Panc1 (cell line): ENCODE measurements at regions not wholly inside any gene's neighbourhood (a gene's known extent, or its start where the extent isn't known, plus 50 kb on each side); places are given as distances from the start of the nearest gene placed in this dataset.

ENCODE experiments used
- ATAC-seq: fragments of 200-7000 bp; cut with Tn5 transposase; 2 replicates; pipeline ENCODE4 v1.9.1; 2020; ENCODE audit warnings: mild to moderate bottlenecking, moderate library complexity
- BruUV-seq: library from RNA; stranded (reverse); fragments of 400-500 nt; replicated peaks from 2 replicates; lab custom pipeline; 2021; lab: Mats Ljungman, UMichigan
- CTCF ChIA-PET: fragments of 300-600 bp; sonication (Branson Sonifier 250); formaldehyde crosslinking; loops from one replicate; lab custom pipeline; 2022; ENCODE audit warnings: antibody characterized with exemption; lab: Charles Lee
- POLR2A ChIA-PET: fragments of 300-600 bp; sonication (Branson Sonifier 250); formaldehyde crosslinking; loops from one replicate; lab custom pipeline; 2022; ENCODE audit warnings: antibody characterized with exemption; lab: Charles Lee
- DNase-seq: peaks from one replicate; pipeline ENCODE4 v3.0.0-alpha.2; 2010; ENCODE audit warnings: low read depth, low spot score
- H3K27ac ChIP-seq: 2 replicates; pipeline ENCODE4 v1.5.1; 2011; ENCODE audit warnings: mild to moderate bottlenecking, low read length, inconsistent platforms
- H3K27me3 ChIP-seq: fragments of 200-500 bp; sonication (Bioruptor generic); 2 replicates; pipeline ENCODE4 v1.6.0; 2014; ENCODE audit warnings: low read length, inconsistent platforms; ENCODE audit not compliant: control insufficient read depth, insufficient read depth
- H3K36me3 ChIP-seq: fragments of 200-500 bp; sonication (Bioruptor generic); 2 replicates; pipeline ENCODE4 v1.5.1; 2014; ENCODE audit warnings: inconsistent platforms, mild to moderate bottlenecking, low read length, moderate library complexity; ENCODE audit not compliant: control insufficient read depth, insufficient read depth
- H3K4me1 ChIP-seq: 2 replicates; pipeline ENCODE4 v1.5.1; 2011; ENCODE audit warnings: inconsistent platforms, mild to moderate bottlenecking, low read length, moderate library complexity; ENCODE audit not compliant: control insufficient read depth, insufficient read depth
- H3K4me3 ChIP-seq, 2 experiments: 2 replicates each; pipeline ENCODE4 v1.5.1; 2011 to 2012; ENCODE audit warnings: low read depth in 2 of 2, low read length in 2 of 2, mild to moderate bottlenecking in 2 of 2, inconsistent platforms in 1 of 2, moderate library complexity in 1 of 2
- H3K9me3 ChIP-seq: fragments of 200-500 bp; sonication (Bioruptor generic); 2 replicates; pipeline ENCODE4 v1.5.1; 2014; ENCODE audit warnings: low read depth, mild to moderate bottlenecking, inconsistent platforms, low read length, moderate library complexity; ENCODE audit not compliant: control insufficient read depth, insufficient read depth
- POLR2AphosphoS5 ChIP-seq: IDR thresholded peaks from 2 replicates; pipeline ENCODE4 v1.6.1; 2012; ENCODE audit warnings: mild to moderate bottlenecking, low read depth, low read length, moderate library complexity
- SIN3A ChIP-seq: IDR thresholded peaks from 2 replicates; pipeline ENCODE4 v1.6.1; 2012; ENCODE audit warnings: low read depth, mild to moderate bottlenecking, low read length, moderate library complexity, borderline replicate concordance; ENCODE audit not compliant: insufficient read depth
- TCF7L2 ChIP-seq: IDR thresholded peaks from 2 replicates; pipeline ENCODE4 v1.6.1; 2011; ENCODE audit warnings: mild to moderate bottlenecking, low read depth, low read length, inconsistent platforms
- in situ Hi-C: cut with HindIII; loops from 2 replicates; pipeline ENCODE4 v1.10.0; 2016; ENCODE audit warnings: low sequenced_read_pairs, low pct_unique_long_range_greater_than_20kb
- intact Hi-C: fragments of 100-400 bp; cut with micrococcal nuclease; formaldehyde crosslinking; loops from one replicate; pipeline ENCODE4 v1.10.0; 2022; ENCODE audit not compliant: unreplicated experiment
- TF ChIP-seq, protein P1 (sequence below): fragments of 450-650 bp; IDR thresholded peaks from 2 replicates; pipeline ENCODE4 v1.5.1; 2017; ENCODE audit warnings: mild to moderate bottlenecking
- TF ChIP-seq, protein P2 (sequence below), 2 experiments: IDR thresholded peaks; 2 replicates each; pipeline ENCODE4 v1.6.1; 2011 to 2012; ENCODE audit warnings: low read depth in 2 of 2, control low read depth in 1 of 2, low read length in 1 of 2, mild to moderate bottlenecking in 1 of 2, moderate library complexity in 1 of 2; ENCODE audit not compliant: insufficient read depth in 1 of 2

DNA sequence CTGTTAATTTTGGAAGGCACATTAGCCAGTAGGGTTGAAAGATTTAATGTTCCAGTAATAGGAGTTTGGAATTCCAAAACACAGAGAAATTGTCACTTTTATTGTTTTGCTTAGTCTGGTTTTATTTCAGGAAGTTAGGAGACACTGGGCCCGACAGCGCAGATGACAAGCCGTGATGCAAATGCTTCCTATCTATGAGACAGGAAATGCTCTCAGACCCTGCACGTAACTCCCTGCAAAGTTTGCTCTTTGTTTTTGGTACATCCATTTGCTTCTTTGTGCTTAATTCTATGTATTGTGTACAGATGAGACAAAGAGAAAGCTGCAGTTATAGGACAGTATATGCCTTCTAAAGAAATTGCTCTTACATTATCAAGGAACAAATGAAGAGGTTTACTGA is 201.6 kb upstream of the SGK1 start:
- DNase-seq (no peak), ATAC-seq (no peak)
- intact Hi-C loops = no loop called here
- Histone ChIP-seq H3K27ac (no peak overlapping the region), H3K27me3 (no peaks in the 10 kb centered on the region), H3K4me3 (no peak overlapping the region), H3K9me3 (no peaks in the 10 kb centered on the region), H3K4me1 (peaks cover 6% of the 10 kb centered on the region; the same call in 1 of the 2 replicates), H3K36me3 (no peaks in the 10 kb centered on the region)
- TF ChIP-seq SIN3A = no peak
- TF ChIP-seq, protein P1, sequence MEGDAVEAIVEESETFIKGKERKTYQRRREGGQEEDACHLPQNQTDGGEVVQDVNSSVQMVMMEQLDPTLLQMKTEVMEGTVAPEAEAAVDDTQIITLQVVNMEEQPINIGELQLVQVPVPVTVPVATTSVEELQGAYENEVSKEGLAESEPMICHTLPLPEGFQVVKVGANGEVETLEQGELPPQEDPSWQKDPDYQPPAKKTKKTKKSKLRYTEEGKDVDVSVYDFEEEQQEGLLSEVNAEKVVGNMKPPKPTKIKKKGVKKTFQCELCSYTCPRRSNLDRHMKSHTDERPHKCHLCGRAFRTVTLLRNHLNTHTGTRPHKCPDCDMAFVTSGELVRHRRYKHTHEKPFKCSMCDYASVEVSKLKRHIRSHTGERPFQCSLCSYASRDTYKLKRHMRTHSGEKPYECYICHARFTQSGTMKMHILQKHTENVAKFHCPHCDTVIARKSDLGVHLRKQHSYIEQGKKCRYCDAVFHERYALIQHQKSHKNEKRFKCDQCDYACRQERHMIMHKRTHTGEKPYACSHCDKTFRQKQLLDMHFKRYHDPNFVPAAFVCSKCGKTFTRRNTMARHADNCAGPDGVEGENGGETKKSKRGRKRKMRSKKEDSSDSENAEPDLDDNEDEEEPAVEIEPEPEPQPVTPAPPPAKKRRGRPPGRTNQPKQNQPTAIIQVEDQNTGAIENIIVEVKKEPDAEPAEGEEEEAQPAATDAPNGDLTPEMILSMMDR = no peak
- TF ChIP-seq, protein P2, sequence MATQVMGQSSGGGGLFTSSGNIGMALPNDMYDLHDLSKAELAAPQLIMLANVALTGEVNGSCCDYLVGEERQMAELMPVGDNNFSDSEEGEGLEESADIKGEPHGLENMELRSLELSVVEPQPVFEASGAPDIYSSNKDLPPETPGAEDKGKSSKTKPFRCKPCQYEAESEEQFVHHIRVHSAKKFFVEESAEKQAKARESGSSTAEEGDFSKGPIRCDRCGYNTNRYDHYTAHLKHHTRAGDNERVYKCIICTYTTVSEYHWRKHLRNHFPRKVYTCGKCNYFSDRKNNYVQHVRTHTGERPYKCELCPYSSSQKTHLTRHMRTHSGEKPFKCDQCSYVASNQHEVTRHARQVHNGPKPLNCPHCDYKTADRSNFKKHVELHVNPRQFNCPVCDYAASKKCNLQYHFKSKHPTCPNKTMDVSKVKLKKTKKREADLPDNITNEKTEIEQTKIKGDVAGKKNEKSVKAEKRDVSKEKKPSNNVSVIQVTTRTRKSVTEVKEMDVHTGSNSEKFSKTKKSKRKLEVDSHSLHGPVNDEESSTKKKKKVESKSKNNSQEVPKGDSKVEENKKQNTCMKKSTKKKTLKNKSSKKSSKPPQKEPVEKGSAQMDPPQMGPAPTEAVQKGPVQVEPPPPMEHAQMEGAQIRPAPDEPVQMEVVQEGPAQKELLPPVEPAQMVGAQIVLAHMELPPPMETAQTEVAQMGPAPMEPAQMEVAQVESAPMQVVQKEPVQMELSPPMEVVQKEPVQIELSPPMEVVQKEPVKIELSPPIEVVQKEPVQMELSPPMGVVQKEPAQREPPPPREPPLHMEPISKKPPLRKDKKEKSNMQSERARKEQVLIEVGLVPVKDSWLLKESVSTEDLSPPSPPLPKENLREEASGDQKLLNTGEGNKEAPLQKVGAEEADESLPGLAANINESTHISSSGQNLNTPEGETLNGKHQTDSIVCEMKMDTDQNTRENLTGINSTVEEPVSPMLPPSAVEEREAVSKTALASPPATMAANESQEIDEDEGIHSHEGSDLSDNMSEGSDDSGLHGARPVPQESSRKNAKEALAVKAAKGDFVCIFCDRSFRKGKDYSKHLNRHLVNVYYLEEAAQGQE (IDR thresholded peaks at IDR 0.05; ENCODE audit: insufficient read depth in 1 of 2, low read depth in 2 of 2, low read length in 1 of 2) = no peak
- TF ChIP-seq POLR2AphosphoS5 = no peak
- TF ChIP-seq TCF7L2 = no peak
- POLR2A ChIA-PET = no interaction called here
- CTCF ChIA-PET = no interaction called here
- in situ Hi-C loops = no loop called here
- no TSS peak for BruUV-seq

DNA sequence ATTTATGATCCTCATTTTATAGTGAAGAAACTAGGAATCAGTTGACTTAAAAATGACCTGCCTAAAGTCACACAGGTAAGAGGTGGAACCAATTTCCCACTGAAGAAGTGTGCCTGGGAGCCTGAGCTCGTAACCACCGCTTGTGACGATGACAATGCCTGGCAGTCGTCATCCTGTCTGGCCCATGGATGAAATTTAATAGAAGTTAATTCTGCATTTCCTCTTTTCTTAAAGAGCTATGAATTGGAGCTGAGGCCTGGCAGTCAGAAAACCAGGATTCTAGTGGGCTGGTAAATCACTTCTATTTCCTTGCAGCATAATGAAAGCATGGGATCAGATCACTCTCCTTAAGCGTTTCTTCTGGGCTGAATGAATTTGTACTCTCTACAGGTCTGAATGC is 200.0 kb upstream of the SGK1 start:
- no peak for ATAC-seq
- DNase-seq = no peak
- Histone ChIP-seq H3K4me1 (peaks cover 6% of the 10 kb centered on the region; the same call in 1 of the 2 replicates), H3K4me3 (no peak overlapping the region), H3K36me3 (no peaks in the 10 kb centered on the region), H3K27ac (no peak overlapping the region), H3K9me3 (no peaks in the 10 kb centered on the region), H3K27me3 (no peaks in the 10 kb centered on the region)
- no TSS peak for BruUV-seq
- TF ChIP-seq, protein P1 = no peak
- TF ChIP-seq POLR2AphosphoS5 = no peak
- TF ChIP-seq TCF7L2 = no peak
- TF ChIP-seq SIN3A = no peak
- TF ChIP-seq, protein P2 (IDR thresholded peaks at IDR 0.05; ENCODE audit: insufficient read depth in 1 of 2, low read depth in 2 of 2, low read length in 1 of 2) = no peak
- intact Hi-C loops = no loop called here
- in situ Hi-C loops = no loop called here
- ChIA-PET CTCF (no interaction called here), POLR2A (no interaction called here)
